Uterus (tissue), 3 donors: ENCODE measurements at regions not wholly inside any gene's neighbourhood (a gene's known extent, or its start where the extent isn't known, plus 50 kb on each side); places are given as distances from the start of the nearest gene placed in this dataset.

Experiments
- DNase-seq, 2 donors: peaks; one replicate each; pipeline ENCODE4 v3.0.0-alpha.2; 2019 to 2020
- H3K27ac ChIP-seq, 2 donors: fragments of 200-600 bp; sonication (generic); 1 replicate in 1 of 2; 2 replicates in 1 of 2; pipeline ENCODE4 v1.5.1; 2016 to 2018
- H3K27me3 ChIP-seq, 2 donors: fragments of 200-600 bp; sonication (generic); one replicate each; pipeline ENCODE4 v1.5.1; 2018 to 2019; ENCODE audit warnings: control low read depth in 1 of 2
- H3K36me3 ChIP-seq, 2 donors: fragments of 200-600 bp; sonication (generic); one replicate each; pipeline ENCODE4 v1.5.1; 2019; ENCODE audit warnings: control low read depth in 1 of 2
- H3K4me1 ChIP-seq, 2 donors: fragments of 200-600 bp; sonication (generic); one replicate each; pipeline ENCODE4 v1.5.1; 2018 to 2019; ENCODE audit warnings: control low read depth in 1 of 2
- H3K4me3 ChIP-seq, 2 donors: fragments of 200-600 bp; sonication (generic); 1 replicate in 1 of 2; 2 replicates in 1 of 2; pipeline ENCODE4 v1.5.1; 2018 to 2019; ENCODE audit warnings: mild to moderate bottlenecking in 1 of 2
- H3K9me3 ChIP-seq, 2 donors: fragments of 200-600 bp; sonication (generic); one replicate each; pipeline ENCODE4 v1.5.1; 2019; ENCODE audit warnings: control low read depth in 1 of 2
- POLR2A ChIP-seq, 2 donors: fragments of 450-650 bp; IDR thresholded peaks; one replicate each; pipeline ENCODE4 v1.6.1; 2016; ENCODE audit warnings: antibody characterized with exemption in 2 of 2, mild to moderate bottlenecking in 1 of 2, moderate library complexity in 1 of 2
- intact Hi-C: fragments of 100-400 bp; cut with DNase I; formaldehyde crosslinking; loops from one replicate; pipeline ENCODE4 v1.15.1; 2023; ENCODE audit warnings: low total_unique reads
- TF ChIP-seq, protein P1 (sequence below), 4 experiments: fragments of 200-600 bp in 2 of 4; fragments of 450-650 bp in 2 of 4; sonication (generic) in 2 of 4; IDR thresholded peaks; one replicate each; pipeline ENCODE4 v1.5.1; 2016 to 2019; ENCODE audit warnings: antibody characterized with exemption in 4 of 4, mild to moderate bottlenecking in 2 of 4, moderate library complexity in 1 of 4
- donor health status: DM: yes; HTN: yes; CAD: no.

DNA sequence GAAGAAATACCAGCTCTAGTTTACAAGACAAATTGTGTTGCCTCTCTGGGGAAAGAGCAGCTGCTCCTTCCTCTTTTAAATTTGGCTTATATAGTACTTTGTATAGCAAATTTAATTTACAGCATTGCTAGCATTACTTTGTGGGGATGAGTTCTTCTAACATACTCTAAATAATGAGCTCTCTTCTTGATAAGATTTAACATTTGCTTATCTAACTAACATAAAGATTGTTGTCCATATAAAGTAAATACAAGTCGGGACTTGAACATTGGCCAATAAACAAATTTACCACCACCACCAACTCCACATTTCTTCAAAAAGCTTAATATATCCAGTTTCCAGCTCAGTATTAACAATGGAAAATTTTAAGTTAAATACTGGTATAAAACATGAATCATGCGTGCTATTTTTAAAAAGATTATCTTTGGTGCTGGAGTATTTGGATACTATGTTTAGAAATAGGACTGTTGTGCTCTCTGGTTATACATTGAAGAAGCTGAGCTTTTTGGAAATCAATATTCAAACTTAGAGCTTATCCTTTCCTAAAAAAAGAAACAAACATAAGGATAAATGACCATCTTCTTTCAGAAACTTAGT is 1146.9 kb upstream of the GJE1 start:
- Histone ChIP-seq H3K36me3 (no peaks in the 10 kb centered on the region), H3K27me3 (no peaks in the 10 kb centered on the region), H3K4me3 (no peak overlapping the region), H3K9me3 (no peaks in the 10 kb centered on the region), H3K27ac (no peak overlapping the region), H3K4me1 (peaks cover 0 to 2% of the 10 kb centered on the region in 2 donors)
- TF ChIP-seq POLR2A (IDR thresholded peaks at IDR 0.05), result no peak
- TF ChIP-seq, protein P1, sequence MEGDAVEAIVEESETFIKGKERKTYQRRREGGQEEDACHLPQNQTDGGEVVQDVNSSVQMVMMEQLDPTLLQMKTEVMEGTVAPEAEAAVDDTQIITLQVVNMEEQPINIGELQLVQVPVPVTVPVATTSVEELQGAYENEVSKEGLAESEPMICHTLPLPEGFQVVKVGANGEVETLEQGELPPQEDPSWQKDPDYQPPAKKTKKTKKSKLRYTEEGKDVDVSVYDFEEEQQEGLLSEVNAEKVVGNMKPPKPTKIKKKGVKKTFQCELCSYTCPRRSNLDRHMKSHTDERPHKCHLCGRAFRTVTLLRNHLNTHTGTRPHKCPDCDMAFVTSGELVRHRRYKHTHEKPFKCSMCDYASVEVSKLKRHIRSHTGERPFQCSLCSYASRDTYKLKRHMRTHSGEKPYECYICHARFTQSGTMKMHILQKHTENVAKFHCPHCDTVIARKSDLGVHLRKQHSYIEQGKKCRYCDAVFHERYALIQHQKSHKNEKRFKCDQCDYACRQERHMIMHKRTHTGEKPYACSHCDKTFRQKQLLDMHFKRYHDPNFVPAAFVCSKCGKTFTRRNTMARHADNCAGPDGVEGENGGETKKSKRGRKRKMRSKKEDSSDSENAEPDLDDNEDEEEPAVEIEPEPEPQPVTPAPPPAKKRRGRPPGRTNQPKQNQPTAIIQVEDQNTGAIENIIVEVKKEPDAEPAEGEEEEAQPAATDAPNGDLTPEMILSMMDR (IDR thresholded peaks at IDR 0.05), result no peak
- no peak for DNase-seq
- intact Hi-C loops, result no loop called here

- Histone ChIP-seq H3K4me1 (peaks cover 0 to 5% of the 10 kb centered on the region in 2 donors), H3K9me3 (no peaks in the 10 kb centered on the region), H3K27ac (peak overlapping the region; percentile 49 to 74), H3K4me3 (no peak overlapping the region), H3K27me3 (no peaks in the 10 kb centered on the region), H3K36me3 (no peaks in the 10 kb centered on the region)
- intact Hi-C loops, result no loop called here
- TF ChIP-seq, protein P1 (IDR thresholded peaks at IDR 0.05), result no peak
- no peak for TF ChIP-seq POLR2A (IDR thresholded peaks at IDR 0.05)
- DNase-seq, result no peak
Observed at GRCh38 chr6:140980265-140980887, 1152.3 kb upstream of the GJE1 start.

- H3K4me1 ChIP-seq, result peaks cover 0 to 5% of the 10 kb centered on the region in 2 donors
- H3K27ac ChIP-seq, result peak overlapping the region; percentile 49 to 74
- intact Hi-C loops, result no loop called here
- TF ChIP-seq, protein P1 (IDR thresholded peaks at IDR 0.05), result no peak
- H3K27me3 ChIP-seq, result no peaks in the 10 kb centered on the region
- H3K4me3 ChIP-seq, result no peak overlapping the region
- no peaks in the 10 kb centered on the region for H3K9me3 ChIP-seq
- no peaks in the 10 kb centered on the region for H3K36me3 ChIP-seq
- DNase-seq, result peak; percentile 22 to 32
Observed at GRCh38 chr6:140979642-140980091, 1153.1 kb upstream of the GJE1 start.

DNA sequence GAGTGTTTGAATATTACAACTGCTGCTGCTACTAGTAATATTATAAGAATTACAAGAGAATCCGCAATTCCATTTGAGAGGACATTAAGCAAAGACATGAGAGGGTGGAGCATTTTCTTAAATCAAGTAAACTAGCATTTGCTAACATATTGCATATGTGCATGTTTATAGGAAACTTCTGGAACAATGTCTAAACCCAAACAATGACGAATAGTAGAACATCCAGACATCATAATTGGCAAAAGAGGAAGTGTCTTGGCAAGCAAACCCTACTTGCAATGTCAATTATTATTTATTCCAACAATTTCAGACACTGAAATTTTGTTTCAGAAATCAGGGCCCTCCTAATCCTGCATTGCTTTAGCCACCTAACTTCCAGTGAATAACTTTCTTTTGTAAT is 1155.3 kb upstream of the GJE1 start:
- TF ChIP-seq, protein P1 (IDR thresholded peaks at IDR 0.05), result no peak
- TF ChIP-seq POLR2A (IDR thresholded peaks at IDR 0.05), result no peak
- Histone ChIP-seq H3K36me3 (no peaks in the 10 kb centered on the region), H3K9me3 (no peaks in the 10 kb centered on the region), H3K27me3 (no peaks in the 10 kb centered on the region), H3K4me3 (no peak overlapping the region), H3K4me1 (peaks cover 0 to 5% of the 10 kb centered on the region in 2 donors), H3K27ac (peak overlapping the region in 1 of 2 donors; percentile 28)
- intact Hi-C loops, result no loop called here
- no peak for DNase-seq

GRCh38 chr6:140976806-140977205 is 1155.9 kb upstream of the GJE1 start:
- TF ChIP-seq, protein P1 (IDR thresholded peaks at IDR 0.05), result no peak
- no peak for TF ChIP-seq POLR2A (IDR thresholded peaks at IDR 0.05)
- intact Hi-C loops, result no loop called here
- H3K9me3 ChIP-seq, result no peaks in the 10 kb centered on the region
- H3K27ac ChIP-seq, result peak overlapping the region in 1 of 2 donors; percentile 28
- peaks cover 0 to 5% of the 10 kb centered on the region in 2 donors for H3K4me1 ChIP-seq
- no peak overlapping the region for H3K4me3 ChIP-seq
- H3K27me3 ChIP-seq, result no peaks in the 10 kb centered on the region
- DNase-seq, result no peak
- no peaks in the 10 kb centered on the region for H3K36me3 ChIP-seq
